Large intestine (tissue), 3 donors: ENCODE measurements at regions not wholly inside any gene's neighbourhood (a gene's known extent, or its start where the extent isn't known, plus 50 kb on each side); places are given as distances from the start of the nearest gene placed in this dataset.
A peak's percentile ranks its signal among the peaks of the same experiment; 100 is the strongest.

Source experiments
- DNase-seq, 2 donors: peaks; one replicate each; pipeline versions ENCODE4 v3.0.0 to v3.0.0-alpha.2; 2013
- H3K27ac ChIP-seq: one replicate; pipeline ENCODE4 v1.5.1; 2013; ENCODE audit warnings: low read length
- H3K27me3 ChIP-seq: 2 replicates; pipeline ENCODE4 v1.6.1; 2013; ENCODE audit warnings: low read length; ENCODE audit not compliant: control insufficient read depth, insufficient read depth
- H3K36me3 ChIP-seq: 2 replicates; pipeline ENCODE4 v1.6.1; 2013; ENCODE audit warnings: low read length; ENCODE audit not compliant: control insufficient read depth, insufficient read depth
- H3K4me1 ChIP-seq: one replicate; pipeline ENCODE4 v1.6.1; 2013; ENCODE audit warnings: low read length; ENCODE audit not compliant: control insufficient read depth, insufficient read depth
- H3K4me3 ChIP-seq: one replicate; pipeline ENCODE4 v1.5.1; 2013; ENCODE audit warnings: low read length
- H3K9me3 ChIP-seq: one replicate; pipeline ENCODE4 v1.6.1; 2013; ENCODE audit warnings: mild to moderate bottlenecking, low read depth, low read length, moderate library complexity; ENCODE audit not compliant: control insufficient read depth
- WGBS: methylation state at CpG from one replicate; pipeline ENCODE4 v1.1.5; 2013; ENCODE audit warnings: low lambda C conversion rate; ENCODE audit not compliant: insufficient coverage; 5-methylcytosine and 5-hydroxymethylcytosine counted together

DNA sequence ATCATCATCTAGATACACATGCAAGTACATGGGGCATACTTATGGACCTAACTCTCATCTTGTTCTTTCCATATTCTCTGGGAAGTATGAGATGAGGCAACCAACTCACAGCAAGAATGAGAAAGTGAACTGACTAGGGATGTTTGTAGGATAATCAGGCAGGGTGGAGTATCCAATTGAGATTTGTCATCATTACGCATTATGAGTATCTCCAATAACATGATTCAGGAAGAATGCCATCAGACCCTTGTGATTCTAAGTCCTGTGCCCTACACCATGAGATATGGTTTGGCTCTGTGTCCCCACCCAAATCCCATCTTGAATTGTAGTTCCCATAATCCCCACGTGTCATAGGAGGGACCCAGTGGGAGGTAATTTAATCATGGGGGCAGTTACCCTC is 154.0 kb downstream of the SLC30A10 start:
- no peak for DNase-seq
- WGBS, result no CpG with 5 or more reads among the region's 2 CpGs
- no peaks in the 10 kb centered on the region for H3K27me3 ChIP-seq
- no peak overlapping the region for H3K4me3 ChIP-seq
- H3K9me3 ChIP-seq, result no peaks in the 10 kb centered on the region
- no peaks in the 10 kb centered on the region for H3K4me1 ChIP-seq
- no peaks in the 10 kb centered on the region for H3K36me3 ChIP-seq
- no peak overlapping the region for H3K27ac ChIP-seq

DNA sequence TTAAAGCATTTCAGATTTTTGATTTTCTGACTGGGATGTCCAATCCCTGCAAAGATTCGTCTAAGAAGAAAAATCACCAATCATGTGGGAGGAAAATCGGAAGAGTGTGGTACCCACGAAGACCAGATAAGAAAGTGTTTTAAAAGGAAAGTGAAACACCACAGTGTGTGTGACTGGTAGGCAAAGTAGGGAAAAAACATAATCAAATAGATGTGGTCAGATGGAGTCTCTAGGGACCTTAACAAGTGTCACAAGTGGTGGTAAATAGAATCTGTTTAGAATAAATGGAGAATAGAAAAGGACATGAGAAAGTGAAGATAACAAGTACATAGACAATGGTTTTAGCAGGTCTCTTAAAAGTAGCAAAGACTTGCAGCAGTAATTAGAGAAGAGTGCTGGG is 154.6 kb downstream of the SLC30A10 start:
- no peaks in the 10 kb centered on the region for H3K9me3 ChIP-seq
- no peaks in the 10 kb centered on the region for H3K27me3 ChIP-seq
- no peak overlapping the region for H3K27ac ChIP-seq
- DNase-seq, result no peak
- no peaks in the 10 kb centered on the region for H3K4me1 ChIP-seq
- H3K4me3 ChIP-seq, result no peak overlapping the region
- H3K36me3 ChIP-seq, result no peaks in the 10 kb centered on the region
- WGBS, result 74% methylated on average over 3 of the region's 3 CpGs

DNA sequence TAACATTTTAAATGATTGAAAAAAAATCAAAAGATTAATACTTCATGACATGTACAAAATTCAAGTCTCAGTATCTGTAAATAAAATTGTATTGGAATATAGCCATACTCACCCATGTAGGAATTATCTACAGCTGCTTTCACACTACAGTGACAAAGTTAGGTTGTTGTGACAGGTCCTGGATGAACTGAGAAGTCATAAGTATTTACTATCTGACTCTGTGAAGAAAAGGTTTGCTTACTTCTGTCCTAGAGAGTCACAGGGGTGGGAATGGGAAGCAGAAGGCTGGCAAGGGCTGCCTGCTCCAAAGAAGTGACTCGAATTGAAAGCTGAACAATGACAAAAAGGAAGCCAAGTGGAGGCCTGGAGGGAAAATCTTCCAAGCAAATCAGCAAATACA is 155.2 kb downstream of the SLC30A10 start:
- no peaks in the 10 kb centered on the region for H3K27me3 ChIP-seq
- no CpG with 5 or more reads among the region's 1 CpG for WGBS
- no peaks in the 10 kb centered on the region for H3K9me3 ChIP-seq
- no peak overlapping the region for H3K4me3 ChIP-seq
- H3K4me1 ChIP-seq, result no peaks in the 10 kb centered on the region
- no peak for DNase-seq
- H3K27ac ChIP-seq, result no peak overlapping the region
- no peaks in the 10 kb centered on the region for H3K36me3 ChIP-seq

- no peak for DNase-seq
- Histone ChIP-seq H3K4me3 (no peak overlapping the region), H3K9me3 (no peaks in the 10 kb centered on the region), H3K4me1 (no peaks in the 10 kb centered on the region), H3K27me3 (no peaks in the 10 kb centered on the region), H3K27ac (no peak overlapping the region), H3K36me3 (no peaks in the 10 kb centered on the region)
- WGBS, result 73% methylated on average over 3 of the region's 4 CpGs
These were observed 155.9 kb downstream of the SLC30A10 start for GRCh38 chr1:219772265-219773036.

DNA sequence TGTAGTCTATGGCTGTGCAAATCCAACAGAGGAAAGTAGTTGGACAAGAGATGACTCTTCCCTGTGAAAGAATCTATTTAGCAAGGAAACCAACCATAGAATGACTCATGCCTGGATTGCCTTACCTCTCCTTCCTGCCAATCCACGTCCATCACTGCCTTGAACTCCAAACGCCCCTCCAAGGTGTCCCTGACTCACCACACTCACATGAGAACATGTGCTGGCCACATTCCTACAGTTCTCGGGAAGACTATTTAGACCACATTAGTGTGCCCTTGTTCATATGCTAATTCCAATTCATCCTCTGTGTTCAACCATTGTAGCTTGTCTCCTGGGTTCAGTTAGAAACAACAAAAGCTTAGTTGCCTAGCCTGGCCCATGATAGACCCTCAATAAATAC is 157.3 kb downstream of the SLC30A10 start:
- no peak overlapping the region for H3K4me3 ChIP-seq
- H3K9me3 ChIP-seq, result no peaks in the 10 kb centered on the region
- no peak for DNase-seq
- no peak overlapping the region for H3K27ac ChIP-seq
- no peaks in the 10 kb centered on the region for H3K27me3 ChIP-seq
- H3K4me1 ChIP-seq, result no peaks in the 10 kb centered on the region
- no peaks in the 10 kb centered on the region for H3K36me3 ChIP-seq
- WGBS, result no CpG with 5 or more reads among the region's 3 CpGs

DNA sequence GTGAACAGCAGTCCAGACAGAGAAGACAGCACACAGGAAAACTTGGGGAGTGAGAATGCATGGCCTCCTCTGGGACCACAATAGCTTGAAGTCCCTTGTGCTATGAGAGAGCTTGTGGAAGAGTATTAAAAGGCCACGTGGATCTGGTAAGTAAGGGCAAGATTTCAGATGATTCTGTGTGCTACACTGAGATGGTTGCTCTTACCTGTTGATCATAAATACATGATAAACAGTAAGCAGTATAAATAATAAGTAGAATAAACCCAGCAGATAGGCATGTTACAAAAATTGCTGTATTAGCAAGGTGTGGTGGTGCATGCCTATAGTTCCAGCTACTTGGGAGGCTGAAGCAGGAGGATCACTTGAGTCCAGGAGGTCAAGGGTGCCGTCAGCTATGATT is 150.4 kb upstream of the ZC3H11B start:
- WGBS, result 83% methylated on average over 2 of the region's 2 CpGs
- Histone ChIP-seq H3K36me3 (no peaks in the 10 kb centered on the region), H3K9me3 (no peaks in the 10 kb centered on the region), H3K27ac (no peak overlapping the region), H3K4me1 (no peaks in the 10 kb centered on the region), H3K4me3 (no peak overlapping the region), H3K27me3 (no peaks in the 10 kb centered on the region)
- DNase-seq, result no peak

- 80% methylated on average over 1 of the region's 3 CpGs for WGBS
- H3K4me1 ChIP-seq, result no peaks in the 10 kb centered on the region
- DNase-seq, result peak in 1 of 2 donors; percentile 33
- no peaks in the 10 kb centered on the region for H3K9me3 ChIP-seq
- no peaks in the 10 kb centered on the region for H3K27me3 ChIP-seq
- no peaks in the 10 kb centered on the region for H3K36me3 ChIP-seq
- H3K4me3 ChIP-seq, result no peak overlapping the region
- no peak overlapping the region for H3K27ac ChIP-seq
These were observed 148.4 kb upstream of the ZC3H11B start for GRCh38 chr1:219761208-219761860.

DNA sequence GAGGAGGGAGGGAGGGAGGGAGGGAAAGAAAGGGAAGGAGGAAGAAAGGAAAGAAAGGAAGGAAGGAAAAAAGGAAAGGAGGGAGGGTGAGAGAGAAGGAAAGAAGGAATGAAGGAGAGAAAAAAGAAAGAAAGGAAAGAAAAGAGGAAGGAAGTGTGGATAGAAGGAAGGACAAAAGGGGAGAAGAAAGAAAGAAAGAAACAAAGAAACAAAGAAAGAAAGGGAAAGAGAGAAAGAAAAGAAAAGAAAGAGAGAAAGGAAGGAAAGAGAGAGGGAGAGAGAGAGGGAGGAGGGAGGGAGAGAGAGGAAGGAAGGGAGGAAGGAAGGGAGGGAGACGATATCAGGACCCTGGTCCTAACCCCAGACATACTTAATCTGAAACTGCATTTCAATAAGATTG is 146.2 kb upstream of the ZC3H11B start:
- no peaks in the 10 kb centered on the region for H3K36me3 ChIP-seq
- 80% methylated on average over 1 of the region's 1 CpG for WGBS
- H3K4me3 ChIP-seq, result no peak overlapping the region
- no peaks in the 10 kb centered on the region for H3K27me3 ChIP-seq
- no peaks in the 10 kb centered on the region for H3K4me1 ChIP-seq
- no peaks in the 10 kb centered on the region for H3K9me3 ChIP-seq
- no peak for DNase-seq
- no peak overlapping the region for H3K27ac ChIP-seq

DNA sequence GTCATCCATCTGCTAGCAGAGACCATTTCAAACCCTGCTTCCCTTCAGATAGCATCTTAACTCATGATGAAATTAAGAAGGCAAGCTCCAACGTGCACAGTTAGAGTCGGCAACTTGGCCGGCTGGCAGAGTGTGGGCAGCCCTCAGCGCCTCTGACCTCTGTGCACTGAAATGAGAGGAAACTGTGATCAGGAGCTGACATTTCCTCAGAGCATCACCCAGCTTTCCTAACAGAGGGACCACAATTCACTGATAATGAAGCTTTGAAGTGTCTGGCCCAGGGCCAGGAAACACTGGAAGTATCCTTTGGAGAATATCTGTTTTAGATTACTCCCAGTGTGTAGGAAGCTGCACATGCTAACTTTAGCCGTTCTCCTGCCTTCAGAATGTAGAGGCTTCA is 145.0 kb upstream of the ZC3H11B start:
- WGBS, result no CpG with 5 or more reads among the region's 5 CpGs

DNA sequence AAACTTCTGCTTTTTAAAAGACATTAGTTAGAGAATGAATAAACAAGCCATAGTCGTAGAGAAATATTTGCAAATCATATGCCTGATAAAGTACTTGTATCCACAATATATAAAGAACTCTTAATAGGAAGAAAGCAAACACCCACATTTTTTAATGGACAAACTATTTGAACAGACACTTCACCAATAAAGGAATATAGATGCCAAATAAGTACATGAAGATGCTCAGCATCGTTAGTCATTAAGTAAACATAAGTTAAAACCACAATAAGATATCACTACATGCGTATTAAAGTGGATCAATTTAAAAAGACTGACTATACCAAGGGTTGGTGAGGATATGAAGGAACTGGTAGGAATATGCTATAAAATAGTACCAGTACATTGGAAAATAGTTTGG is 142.3 kb upstream of the ZC3H11B start:
- Histone ChIP-seq H3K27ac (no peak overlapping the region), H3K4me3 (no peak overlapping the region), H3K9me3 (no peaks in the 10 kb centered on the region), H3K4me1 (no peaks in the 10 kb centered on the region), H3K27me3 (no peaks in the 10 kb centered on the region), H3K36me3 (no peaks in the 10 kb centered on the region)
- 85% methylated on average over 2 of the region's 3 CpGs for WGBS
- DNase-seq, result no peak

More for the DNA sequence above, 145.0 kb upstream of the ZC3H11B start:
- Histone ChIP-seq H3K9me3 (no peaks in the 10 kb centered on the region), H3K4me1 (no peaks in the 10 kb centered on the region), H3K27ac (no peak overlapping the region), H3K27me3 (no peaks in the 10 kb centered on the region), H3K36me3 (no peaks in the 10 kb centered on the region), H3K4me3 (no peak overlapping the region)
- DNase-seq, result peak in 1 of 2 donors; percentile 7

- no peaks in the 10 kb centered on the region for H3K36me3 ChIP-seq
- WGBS, result no CpG with 5 or more reads among the region's 2 CpGs
- no peaks in the 10 kb centered on the region for H3K9me3 ChIP-seq
- no peaks in the 10 kb centered on the region for H3K27me3 ChIP-seq
- H3K4me3 ChIP-seq, result no peak overlapping the region
- no peak for DNase-seq
- H3K4me1 ChIP-seq, result no peaks in the 10 kb centered on the region
- no peak overlapping the region for H3K27ac ChIP-seq
These were observed 141.9 kb upstream of the ZC3H11B start for GRCh38 chr1:219754767-219755166.
